ENCODE measurements at regions not wholly inside any gene's neighbourhood (a gene's known extent, or its start where the extent isn't known, plus 50 kb on each side); places are given as distances from the start of the nearest gene placed in this dataset.

DNA sequence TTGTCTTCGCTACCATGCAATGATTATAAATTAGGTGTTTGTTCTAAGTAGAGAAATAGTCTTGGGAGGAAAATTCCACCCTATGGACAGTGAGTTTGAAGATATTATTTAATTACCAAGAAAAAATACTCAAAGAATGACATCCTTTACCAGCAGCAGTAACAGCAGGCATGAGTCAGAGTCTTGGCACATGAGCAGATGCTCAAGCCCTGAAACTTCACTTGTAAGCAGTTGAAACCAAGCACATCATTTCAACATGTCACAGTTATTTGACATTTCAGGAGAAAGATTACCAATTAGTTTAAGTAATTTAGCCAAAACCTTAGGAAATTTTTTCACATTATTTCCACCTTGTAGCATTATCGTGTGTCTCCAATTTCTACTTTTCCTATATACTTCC is 99.2 kb downstream of the C12orf50 start:
- Histone ChIP-seq H3K9me3 (ENCODE audit: control insufficient read depth, low read length) (no peaks in the 10 kb centered on the region), H3K4me1 (ENCODE audit: control insufficient read depth, insufficient read depth, low read length) (no peaks in the 10 kb centered on the region), H3K4me3 (ENCODE audit: insufficient read depth, low read depth, low read length) (no peak overlapping the region), H3K27ac (ENCODE audit: insufficient read depth, low read depth, low read length, poor library complexity, severe bottlenecking) (no peak overlapping the region), H3K27me3 (ENCODE audit: control insufficient read depth, insufficient read depth, low read length, poor library complexity, severe bottlenecking) (no peaks in the 10 kb centered on the region), H3K36me3 (ENCODE audit: control insufficient read depth, insufficient read depth, low read length) (no peaks in the 10 kb centered on the region)
- 91 to 100% methylated on average over 1 to 2 of the region's 2 CpGs for WGBS, 2 experiments

DNA sequence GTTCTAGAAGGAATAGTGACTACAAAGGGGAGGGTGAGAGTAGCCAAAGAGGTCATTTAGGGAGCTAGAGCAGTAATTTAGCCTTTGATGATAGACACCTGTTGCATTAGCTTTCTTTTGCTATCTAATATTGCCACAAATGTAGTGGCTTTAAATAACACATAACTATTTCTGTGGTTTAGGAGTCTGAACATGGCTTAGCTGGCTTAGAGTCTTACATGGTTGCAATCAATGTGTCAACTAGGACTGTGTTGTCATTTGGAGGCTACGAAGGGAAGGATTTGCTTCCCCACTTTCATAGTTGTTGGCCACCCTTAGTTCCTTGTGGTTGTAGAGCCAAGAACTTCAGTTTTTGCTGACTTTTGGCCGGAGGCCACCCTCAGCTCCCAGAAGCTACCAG is 99.9 kb downstream of the C12orf50 start:
- Histone ChIP-seq H3K4me1 (ENCODE audit: control insufficient read depth, insufficient read depth, low read length) (no peaks in the 10 kb centered on the region), H3K27ac (ENCODE audit: insufficient read depth, low read depth, low read length, poor library complexity, severe bottlenecking) (no peak overlapping the region), H3K27me3 (ENCODE audit: control insufficient read depth, insufficient read depth, low read length, poor library complexity, severe bottlenecking) (no peaks in the 10 kb centered on the region), H3K9me3 (ENCODE audit: control insufficient read depth, low read length) (no peaks in the 10 kb centered on the region), H3K4me3 (ENCODE audit: insufficient read depth, low read depth, low read length) (no peak overlapping the region), H3K36me3 (ENCODE audit: control insufficient read depth, insufficient read depth, low read length) (no peaks in the 10 kb centered on the region)
- WGBS, 2 experiments = 92 to 94% methylated on average over 2 of the region's 2 CpGs

DNA sequence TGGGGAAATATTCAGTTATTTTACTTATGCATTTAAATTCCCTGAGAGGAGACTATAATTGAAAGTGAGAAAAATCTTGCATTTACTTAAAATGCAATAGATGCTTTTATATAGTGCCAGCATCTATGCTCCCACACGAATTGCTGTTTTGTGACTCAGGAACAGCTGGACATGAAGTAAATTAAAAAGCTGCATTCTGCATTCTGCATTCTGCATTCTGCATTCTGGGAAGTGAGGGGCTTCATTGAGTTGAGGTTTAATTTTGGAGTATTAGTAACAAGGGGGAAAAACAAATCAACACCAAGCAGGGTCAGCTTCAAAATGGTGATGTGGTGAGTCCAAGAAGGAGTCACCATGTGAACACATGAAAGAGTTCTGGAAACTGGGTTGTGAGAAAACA is 101.2 kb downstream of the C12orf50 start:
- no peaks in the 10 kb centered on the region for H3K36me3 ChIP-seq (ENCODE audit: control insufficient read depth, insufficient read depth, low read length)
- H3K27me3 ChIP-seq (ENCODE audit: control insufficient read depth, insufficient read depth, low read length, poor library complexity, severe bottlenecking) = no peaks in the 10 kb centered on the region
- 89 to 92% methylated on average over 1 of the region's 1 CpG for WGBS, 2 experiments
- H3K4me3 ChIP-seq (ENCODE audit: insufficient read depth, low read depth, low read length) = no peak overlapping the region
- no peaks in the 10 kb centered on the region for H3K9me3 ChIP-seq (ENCODE audit: control insufficient read depth, low read length)
- H3K27ac ChIP-seq (ENCODE audit: insufficient read depth, low read depth, low read length, poor library complexity, severe bottlenecking) = no peak overlapping the region
- H3K4me1 ChIP-seq (ENCODE audit: control insufficient read depth, insufficient read depth, low read length) = no peaks in the 10 kb centered on the region

DNA sequence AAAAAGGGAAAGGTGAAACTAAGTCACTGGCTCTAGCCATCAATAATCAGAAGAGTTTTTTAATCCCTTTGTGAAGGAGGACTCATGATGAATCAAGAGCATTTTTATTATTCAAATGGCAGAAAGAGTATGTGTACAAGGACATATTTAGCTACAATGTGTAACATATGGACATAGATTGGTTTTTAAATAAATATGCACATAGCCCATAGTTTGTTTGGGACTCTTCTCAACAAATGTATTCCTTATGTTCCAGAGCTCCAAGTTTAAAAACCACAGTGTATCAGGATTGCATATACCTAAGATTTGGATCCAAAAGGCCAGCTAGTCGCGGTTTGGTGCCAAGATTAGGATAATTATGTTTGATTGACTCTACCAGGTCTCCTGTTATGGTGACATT is 104.2 kb downstream of the C12orf50 start:
- Histone ChIP-seq H3K27ac (ENCODE audit: insufficient read depth, low read depth, low read length, poor library complexity, severe bottlenecking) (no peak overlapping the region), H3K9me3 (ENCODE audit: control insufficient read depth, low read length) (no peaks in the 10 kb centered on the region), H3K4me1 (ENCODE audit: control insufficient read depth, insufficient read depth, low read length) (peaks cover 5% of the 10 kb centered on the region), H3K36me3 (ENCODE audit: control insufficient read depth, insufficient read depth, low read length) (no peaks in the 10 kb centered on the region), H3K27me3 (ENCODE audit: control insufficient read depth, insufficient read depth, low read length, poor library complexity, severe bottlenecking) (no peaks in the 10 kb centered on the region), H3K4me3 (ENCODE audit: insufficient read depth, low read depth, low read length) (no peak overlapping the region)
- WGBS, 2 experiments = 98 to 100% methylated on average over 2 of the region's 2 CpGs

DNA sequence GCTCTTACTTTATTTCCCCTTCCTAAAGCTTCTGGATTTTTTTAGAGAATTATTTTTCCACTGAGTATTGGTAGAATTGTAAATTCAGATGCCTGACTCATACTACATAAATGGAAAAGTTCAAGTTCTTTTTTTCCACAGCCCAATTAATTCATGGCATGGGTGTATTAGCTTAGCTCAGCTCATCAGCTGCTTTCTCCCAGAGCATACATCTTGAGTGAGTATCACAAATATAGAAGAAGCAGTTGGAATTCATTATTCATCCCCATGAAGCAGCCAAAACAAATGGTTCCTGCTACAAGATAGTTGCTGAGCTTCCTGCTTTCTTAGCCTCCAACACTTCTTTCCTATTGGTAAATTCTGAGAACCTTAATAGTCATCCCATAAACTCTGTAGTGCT is 105.1 kb downstream of the C12orf50 start:
- no peak overlapping the region for H3K4me3 ChIP-seq (ENCODE audit: insufficient read depth, low read depth, low read length)
- no peaks in the 10 kb centered on the region for H3K27me3 ChIP-seq (ENCODE audit: control insufficient read depth, insufficient read depth, low read length, poor library complexity, severe bottlenecking)
- H3K27ac ChIP-seq (ENCODE audit: insufficient read depth, low read depth, low read length, poor library complexity, severe bottlenecking) = no peak overlapping the region
- no peaks in the 10 kb centered on the region for H3K9me3 ChIP-seq (ENCODE audit: control insufficient read depth, low read length)
- peaks cover 5% of the 10 kb centered on the region for H3K4me1 ChIP-seq (ENCODE audit: control insufficient read depth, insufficient read depth, low read length)
- no peaks in the 10 kb centered on the region for H3K36me3 ChIP-seq (ENCODE audit: control insufficient read depth, insufficient read depth, low read length)

DNA sequence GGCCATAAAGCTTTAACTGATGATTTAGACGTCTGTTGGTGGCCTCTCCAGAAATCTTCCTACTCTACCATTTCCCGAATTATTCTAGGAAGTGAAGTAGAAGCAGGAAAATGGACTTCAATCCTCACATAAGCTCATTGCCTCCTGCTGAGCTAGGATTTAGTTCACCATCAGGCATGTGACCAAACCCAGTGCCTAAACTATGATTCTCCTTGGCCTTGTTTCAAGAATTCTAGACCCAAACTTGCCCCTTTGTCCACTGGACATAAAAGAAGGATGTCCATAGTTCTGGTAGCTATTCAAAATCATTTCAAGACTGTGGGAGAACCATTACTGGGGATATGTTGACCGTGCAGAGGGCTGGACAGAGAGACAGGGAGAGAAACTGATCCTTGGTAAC is 105.8 kb downstream of the C12orf50 start:
- no peak overlapping the region for H3K27ac ChIP-seq (ENCODE audit: insufficient read depth, low read depth, low read length, poor library complexity, severe bottlenecking)
- no peaks in the 10 kb centered on the region for H3K27me3 ChIP-seq (ENCODE audit: control insufficient read depth, insufficient read depth, low read length, poor library complexity, severe bottlenecking)
- WGBS, 2 experiments = 95 to 97% methylated on average over 3 of the region's 3 CpGs
- peaks cover 5% of the 10 kb centered on the region for H3K4me1 ChIP-seq (ENCODE audit: control insufficient read depth, insufficient read depth, low read length)
- H3K36me3 ChIP-seq (ENCODE audit: control insufficient read depth, insufficient read depth, low read length) = no peaks in the 10 kb centered on the region
- H3K9me3 ChIP-seq (ENCODE audit: control insufficient read depth, low read length) = no peaks in the 10 kb centered on the region
- H3K4me3 ChIP-seq (ENCODE audit: insufficient read depth, low read depth, low read length) = no peak overlapping the region

DNA sequence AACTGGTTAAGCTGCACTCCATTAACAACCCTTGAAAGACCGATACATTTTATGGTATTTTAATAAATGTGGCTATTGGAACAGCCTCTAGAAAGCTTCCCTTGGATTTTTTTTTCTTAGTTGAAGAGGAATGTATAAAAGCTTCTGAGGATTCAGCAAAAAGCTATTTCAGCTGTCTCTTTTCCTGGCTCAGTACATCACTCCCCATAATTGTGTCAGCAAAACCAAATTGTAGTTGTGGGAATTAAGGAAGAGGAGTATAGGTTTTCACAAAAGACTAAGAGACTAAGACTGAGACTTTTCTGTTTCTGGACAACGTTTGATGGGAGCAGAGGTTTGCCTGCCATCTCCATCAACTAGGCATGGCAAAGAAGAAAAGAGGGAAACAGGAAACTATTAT is 106.5 kb downstream of the C12orf50 start:
- no peaks in the 10 kb centered on the region for H3K36me3 ChIP-seq (ENCODE audit: control insufficient read depth, insufficient read depth, low read length)
- peaks cover 5% of the 10 kb centered on the region for H3K4me1 ChIP-seq (ENCODE audit: control insufficient read depth, insufficient read depth, low read length)
- H3K9me3 ChIP-seq (ENCODE audit: control insufficient read depth, low read length) = no peaks in the 10 kb centered on the region
- H3K27ac ChIP-seq (ENCODE audit: insufficient read depth, low read depth, low read length, poor library complexity, severe bottlenecking) = no peak overlapping the region
- WGBS, 2 experiments = 85 to 100% methylated on average over 2 of the region's 2 CpGs
- H3K27me3 ChIP-seq (ENCODE audit: control insufficient read depth, insufficient read depth, low read length, poor library complexity, severe bottlenecking) = no peaks in the 10 kb centered on the region
- no peak overlapping the region for H3K4me3 ChIP-seq (ENCODE audit: insufficient read depth, low read depth, low read length)

DNA sequence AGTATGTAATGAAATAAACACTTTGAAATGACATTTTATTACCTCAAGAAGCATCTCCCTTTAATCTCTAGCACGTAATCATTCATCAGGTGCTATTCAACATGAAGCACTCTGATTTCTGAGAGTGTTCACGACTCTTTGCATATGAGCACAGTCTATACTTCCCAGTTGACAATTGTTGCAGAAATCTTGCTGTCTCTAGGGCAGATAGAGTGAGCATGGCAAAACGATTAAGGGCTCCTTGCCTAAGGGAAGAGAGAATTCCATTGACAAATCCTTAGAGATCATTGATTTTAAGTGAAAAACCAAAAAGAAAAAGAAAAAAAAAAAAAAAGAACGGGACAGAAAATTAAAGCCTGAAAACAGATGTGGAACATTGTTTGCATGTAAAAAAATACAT is 107.6 kb downstream of the C12orf50 start:
- peaks cover 5% of the 10 kb centered on the region for H3K4me1 ChIP-seq (ENCODE audit: control insufficient read depth, insufficient read depth, low read length)
- no peaks in the 10 kb centered on the region for H3K9me3 ChIP-seq (ENCODE audit: control insufficient read depth, low read length)
- no peaks in the 10 kb centered on the region for H3K27me3 ChIP-seq (ENCODE audit: control insufficient read depth, insufficient read depth, low read length, poor library complexity, severe bottlenecking)
- WGBS, 2 experiments = 87 to 89% methylated on average over 4 of the region's 4 CpGs
- no peaks in the 10 kb centered on the region for H3K36me3 ChIP-seq (ENCODE audit: control insufficient read depth, insufficient read depth, low read length)
- H3K27ac ChIP-seq (ENCODE audit: insufficient read depth, low read depth, low read length, poor library complexity, severe bottlenecking) = no peak overlapping the region
- no peak overlapping the region for H3K4me3 ChIP-seq (ENCODE audit: insufficient read depth, low read depth, low read length)

DNA sequence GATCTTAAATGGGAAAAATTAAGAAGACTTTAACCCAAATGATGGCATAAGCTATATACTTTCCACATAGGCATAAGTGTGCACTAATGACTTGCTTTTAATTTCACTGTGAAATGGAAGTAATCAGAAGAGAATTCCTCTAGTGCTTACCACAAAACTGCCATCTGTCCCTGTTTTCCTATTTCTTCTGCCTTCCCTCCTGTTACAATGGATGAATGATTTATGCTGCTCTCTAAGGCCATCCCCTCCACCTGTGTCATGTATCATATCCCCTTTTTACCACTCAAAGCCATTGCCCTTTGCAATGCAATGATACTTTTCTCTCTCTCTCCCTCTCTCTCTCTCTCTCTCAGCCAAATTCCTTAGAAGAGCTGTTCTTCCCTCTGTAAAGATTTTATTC is 109.1 kb downstream of the C12orf50 start:
- H3K36me3 ChIP-seq (ENCODE audit: control insufficient read depth, insufficient read depth, low read length) = no peaks in the 10 kb centered on the region
- peaks cover 5% of the 10 kb centered on the region for H3K4me1 ChIP-seq (ENCODE audit: control insufficient read depth, insufficient read depth, low read length)
- H3K27me3 ChIP-seq (ENCODE audit: control insufficient read depth, insufficient read depth, low read length, poor library complexity, severe bottlenecking) = no peaks in the 10 kb centered on the region
- H3K9me3 ChIP-seq (ENCODE audit: control insufficient read depth, low read length) = no peaks in the 10 kb centered on the region
- no peak overlapping the region for H3K4me3 ChIP-seq (ENCODE audit: insufficient read depth, low read depth, low read length)
- no peak overlapping the region for H3K27ac ChIP-seq (ENCODE audit: insufficient read depth, low read depth, low read length, poor library complexity, severe bottlenecking)

DNA sequence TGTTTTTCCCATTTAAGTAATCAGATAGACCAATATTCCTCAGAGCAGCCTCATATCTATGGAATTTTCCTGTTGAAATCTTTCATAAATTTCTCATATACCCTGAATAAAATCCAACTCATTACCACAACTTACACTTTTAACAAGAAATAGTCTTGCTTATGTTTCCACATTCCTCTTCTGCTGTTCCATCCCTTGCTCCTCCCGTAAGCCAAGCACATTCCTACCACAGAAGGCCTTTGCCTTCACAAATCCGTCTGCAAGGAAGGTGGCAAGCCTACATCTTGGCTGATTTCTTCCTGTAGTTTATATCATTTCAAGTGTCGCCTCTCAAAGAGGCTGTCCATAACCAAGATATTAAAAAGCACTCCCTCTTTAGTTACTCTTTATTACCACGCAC is 127.7 kb downstream of the C12orf50 start:
- 94% methylated on average over 4 of the region's 4 CpGs for WGBS, 2 experiments
- Histone ChIP-seq H3K27ac (ENCODE audit: insufficient read depth, low read depth, low read length, poor library complexity, severe bottlenecking) (no peak overlapping the region), H3K36me3 (ENCODE audit: control insufficient read depth, insufficient read depth, low read length) (no peaks in the 10 kb centered on the region), H3K4me1 (ENCODE audit: control insufficient read depth, insufficient read depth, low read length) (no peaks in the 10 kb centered on the region), H3K4me3 (ENCODE audit: insufficient read depth, low read depth, low read length) (no peak overlapping the region), H3K27me3 (ENCODE audit: control insufficient read depth, insufficient read depth, low read length, poor library complexity, severe bottlenecking) (no peaks in the 10 kb centered on the region), H3K9me3 (ENCODE audit: control insufficient read depth, low read length) (no peaks in the 10 kb centered on the region)

DNA sequence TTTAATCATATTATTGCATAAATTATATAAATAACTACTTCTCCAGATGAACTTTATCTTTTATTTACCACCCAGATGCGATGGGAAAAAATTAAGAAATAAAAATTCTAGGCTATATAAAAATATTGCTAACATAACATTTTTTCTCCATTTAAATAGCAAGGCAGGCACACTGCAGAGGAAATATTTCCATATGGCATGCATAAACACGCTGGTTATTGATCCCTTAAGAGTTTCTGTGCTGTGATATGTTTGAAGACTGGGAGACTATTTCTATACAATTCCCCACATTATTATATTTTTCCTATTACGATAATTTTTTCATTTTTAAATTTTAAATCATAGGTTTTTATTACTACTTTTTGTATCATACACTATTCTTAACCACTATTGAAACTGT is 131.5 kb downstream of the C12orf50 start:
- Histone ChIP-seq H3K27ac (ENCODE audit: insufficient read depth, low read depth, low read length, poor library complexity, severe bottlenecking) (no peak overlapping the region), H3K9me3 (ENCODE audit: control insufficient read depth, low read length) (no peaks in the 10 kb centered on the region), H3K36me3 (ENCODE audit: control insufficient read depth, insufficient read depth, low read length) (no peaks in the 10 kb centered on the region), H3K4me3 (ENCODE audit: insufficient read depth, low read depth, low read length) (no peak overlapping the region), H3K4me1 (ENCODE audit: control insufficient read depth, insufficient read depth, low read length) (no peaks in the 10 kb centered on the region), H3K27me3 (ENCODE audit: control insufficient read depth, insufficient read depth, low read length, poor library complexity, severe bottlenecking) (no peaks in the 10 kb centered on the region)
- 100% methylated on average over 1 of the region's 3 CpGs; no CpG with 5 or more reads in 1 of the 2 experiments for WGBS, 2 experiments

All from ectodermal cell (in vitro differentiated cells).